Astrocyte (in vitro differentiated cells and primary cell): ENCODE measurements at regions not wholly inside any gene's neighbourhood (a gene's known extent, or its start where the extent isn't known, plus 50 kb on each side); places are given as distances from the start of the nearest gene placed in this dataset.

Experiments used
- DNase-seq: peaks from one replicate; pipeline ENCODE4 v3.0.0-alpha.2; 2010; ENCODE audit warnings: low read depth
- FAIRE-seq: peaks from 2 replicates; lab custom pipeline; 2011; peaks lifted over from hg19 to GRCh38; lab: Jason Lieb, UNC
- H2AFZ ChIP-seq: 2 replicates; pipeline ENCODE4 v1.6.0; 2012; ENCODE audit warnings: low read depth, low read length, inconsistent platforms
- H3K27ac ChIP-seq: 2 replicates; pipeline ENCODE4 v1.5.1; 2011; ENCODE audit warnings: low read depth, low read length, inconsistent platforms
- H3K27me3 ChIP-seq: 2 replicates; pipeline ENCODE4 v1.6.0; 2011; ENCODE audit warnings: low read length, inconsistent platforms; ENCODE audit not compliant: insufficient read depth
- H3K36me3 ChIP-seq: 2 replicates; pipeline ENCODE4 v1.5.1; 2011; ENCODE audit warnings: low read length, inconsistent platforms; ENCODE audit not compliant: insufficient read depth
- H3K4me1 ChIP-seq: 2 replicates; pipeline ENCODE4 v1.5.1; 2011; ENCODE audit warnings: low read length, inconsistent platforms; ENCODE audit not compliant: insufficient read depth
- H3K4me2 ChIP-seq: 2 replicates; pipeline ENCODE4 v1.6.0; 2012; ENCODE audit warnings: low read length, inconsistent platforms
- H3K4me3 ChIP-seq: 2 replicates; pipeline ENCODE4 v1.5.1; 2011; ENCODE audit warnings: low read depth, mild to moderate bottlenecking, low read length, inconsistent platforms; ENCODE audit not compliant: insufficient read depth
- H3K79me2 ChIP-seq: 2 replicates; pipeline ENCODE4 v1.6.0; 2012; ENCODE audit warnings: mild to moderate bottlenecking, low read length, inconsistent platforms; ENCODE audit not compliant: insufficient read depth
- H3K9ac ChIP-seq: 2 replicates; pipeline ENCODE4 v1.6.0; 2012; ENCODE audit warnings: mild to moderate bottlenecking, low read length, inconsistent platforms
- H3K9me3 ChIP-seq: 2 replicates; pipeline ENCODE4 v1.5.1; 2012; ENCODE audit warnings: low read depth, mild to moderate bottlenecking, low read length, inconsistent platforms; ENCODE audit not compliant: insufficient read depth
- H4K20me1 ChIP-seq: 2 replicates; pipeline ENCODE4 v1.6.0; 2012; ENCODE audit warnings: low read length, inconsistent platforms; ENCODE audit not compliant: insufficient read depth
- H3K27ac Mint-ChIP-seq: one replicate; pipeline ENCODE4 v1.8.0; 2021; ENCODE audit warnings: mild to moderate bottlenecking, mixed read lengths; ENCODE audit not compliant: unreplicated experiment
- H3K27me3 Mint-ChIP-seq: one replicate; pipeline ENCODE4 v1.8.0; 2021; ENCODE audit warnings: low read depth, mixed read lengths; ENCODE audit not compliant: unreplicated experiment
- H3K36me3 Mint-ChIP-seq: one replicate; pipeline ENCODE4 v1.8.0; 2021; ENCODE audit warnings: low read depth, mixed read lengths; ENCODE audit not compliant: unreplicated experiment
- H3K4me1 Mint-ChIP-seq: one replicate; pipeline ENCODE4 v1.8.0; 2021; ENCODE audit warnings: low read depth, mixed read lengths; ENCODE audit not compliant: unreplicated experiment
- H3K4me3 Mint-ChIP-seq: one replicate; pipeline ENCODE4 v1.8.0; 2021; ENCODE audit warnings: mild to moderate bottlenecking, moderate library complexity, mixed read lengths; ENCODE audit not compliant: unreplicated experiment
- H3K9me3 Mint-ChIP-seq: one replicate; pipeline ENCODE4 v1.8.0; 2021; ENCODE audit warnings: mild to moderate bottlenecking, mixed read lengths; ENCODE audit not compliant: unreplicated experiment
- EZH2 ChIP-seq: IDR thresholded peaks from 2 replicates; pipeline ENCODE4 v1.6.1; 2012; ENCODE audit warnings: mild to moderate bottlenecking, low read length, inconsistent platforms; ENCODE audit not compliant: insufficient read depth
- TF ChIP-seq, protein P1 (sequence below): IDR thresholded peaks from 2 replicates; pipeline ENCODE4 v1.5.1; 2011; ENCODE audit warnings: low read depth, mild to moderate bottlenecking, inconsistent platforms, low read length, moderate library complexity; ENCODE audit not compliant: insufficient read depth

DNA sequence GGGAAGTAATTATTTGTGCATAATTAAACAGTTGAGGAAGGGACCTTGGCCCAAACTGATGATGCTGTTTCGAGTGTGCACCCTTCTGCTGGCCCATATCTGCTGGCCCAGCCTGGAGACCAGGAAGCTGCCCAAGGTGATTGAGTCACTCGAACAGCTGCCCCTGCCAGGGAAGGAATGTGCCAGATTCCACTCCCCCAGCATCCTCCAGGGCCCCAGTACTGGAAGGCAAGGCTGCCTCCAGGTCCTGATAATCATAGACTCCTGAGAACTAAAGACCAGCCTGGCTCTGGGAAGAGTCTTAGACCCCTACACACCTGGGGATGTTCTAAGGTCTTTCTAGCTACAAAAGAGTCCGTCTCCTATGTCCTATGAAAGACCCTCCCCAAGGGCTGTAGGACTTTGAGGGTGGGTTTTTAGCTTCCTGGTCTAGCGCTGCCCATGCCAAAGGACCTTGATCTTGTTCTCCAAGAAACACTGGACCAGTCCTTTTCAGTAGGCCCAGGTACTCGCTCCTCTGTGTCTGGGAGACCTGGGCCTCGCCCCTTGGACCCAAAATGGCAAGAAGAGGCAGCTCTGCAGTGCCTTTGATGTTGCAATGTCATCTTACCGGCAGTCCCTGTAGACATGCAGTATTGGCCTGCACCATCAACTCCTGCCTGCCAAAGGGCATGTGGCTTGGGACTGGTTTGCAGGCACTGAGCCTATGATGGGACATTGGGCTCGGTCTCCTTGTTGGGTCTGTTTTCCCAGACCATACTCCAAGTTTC, 103.2 kb upstream of the GPR26 start:
- H3K9me3 Mint-ChIP-seq = peaks cover 4% of the 10 kb centered on the region
- no peak overlapping the region for H3K27ac Mint-ChIP-seq

GRCh38 chr10:123563581-123563855, 102.6 kb upstream of the GPR26 start:
- H3K79me2 ChIP-seq = no peaks in the 10 kb centered on the region
- H3K4me1 ChIP-seq = no peaks in the 10 kb centered on the region
- peaks cover 4% of the 10 kb centered on the region for H3K9me3 Mint-ChIP-seq
- H3K4me1 Mint-ChIP-seq = no peaks in the 10 kb centered on the region
- TF ChIP-seq, protein P1, sequence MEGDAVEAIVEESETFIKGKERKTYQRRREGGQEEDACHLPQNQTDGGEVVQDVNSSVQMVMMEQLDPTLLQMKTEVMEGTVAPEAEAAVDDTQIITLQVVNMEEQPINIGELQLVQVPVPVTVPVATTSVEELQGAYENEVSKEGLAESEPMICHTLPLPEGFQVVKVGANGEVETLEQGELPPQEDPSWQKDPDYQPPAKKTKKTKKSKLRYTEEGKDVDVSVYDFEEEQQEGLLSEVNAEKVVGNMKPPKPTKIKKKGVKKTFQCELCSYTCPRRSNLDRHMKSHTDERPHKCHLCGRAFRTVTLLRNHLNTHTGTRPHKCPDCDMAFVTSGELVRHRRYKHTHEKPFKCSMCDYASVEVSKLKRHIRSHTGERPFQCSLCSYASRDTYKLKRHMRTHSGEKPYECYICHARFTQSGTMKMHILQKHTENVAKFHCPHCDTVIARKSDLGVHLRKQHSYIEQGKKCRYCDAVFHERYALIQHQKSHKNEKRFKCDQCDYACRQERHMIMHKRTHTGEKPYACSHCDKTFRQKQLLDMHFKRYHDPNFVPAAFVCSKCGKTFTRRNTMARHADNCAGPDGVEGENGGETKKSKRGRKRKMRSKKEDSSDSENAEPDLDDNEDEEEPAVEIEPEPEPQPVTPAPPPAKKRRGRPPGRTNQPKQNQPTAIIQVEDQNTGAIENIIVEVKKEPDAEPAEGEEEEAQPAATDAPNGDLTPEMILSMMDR = no peak
- TF ChIP-seq EZH2 = no peak
- H3K9ac ChIP-seq = no peak overlapping the region
- no peak overlapping the region for H3K4me3 Mint-ChIP-seq
- FAIRE-seq = no peak
- no peak overlapping the region for H3K4me2 ChIP-seq
- no peaks in the 10 kb centered on the region for H3K9me3 ChIP-seq
- H3K36me3 ChIP-seq = no peaks in the 10 kb centered on the region
- H4K20me1 ChIP-seq = no peaks in the 10 kb centered on the region
- H3K27ac ChIP-seq = no peak overlapping the region
- DNase-seq = no peak
- no peak overlapping the region for H3K27ac Mint-ChIP-seq
- peaks cover 32% of the 10 kb centered on the region for H3K27me3 Mint-ChIP-seq
- no peak overlapping the region for H3K4me3 ChIP-seq
- no peak overlapping the region for H2AFZ ChIP-seq
- no peaks in the 10 kb centered on the region for H3K36me3 Mint-ChIP-seq
- no peaks in the 10 kb centered on the region for H3K27me3 ChIP-seq

More for the DNA sequence above, 103.2 kb upstream of the GPR26 start:
- Histone ChIP-seq H3K4me1 (no peaks in the 10 kb centered on the region), H3K27ac (no peak overlapping the region), H3K4me3 (no peak overlapping the region), H2AFZ (no peak overlapping the region), H4K20me1 (no peaks in the 10 kb centered on the region), H3K9me3 (no peaks in the 10 kb centered on the region), H3K79me2 (no peaks in the 10 kb centered on the region), H3K27me3 (no peaks in the 10 kb centered on the region), H3K36me3 (no peaks in the 10 kb centered on the region), H3K4me2 (no peak overlapping the region), H3K9ac (no peak overlapping the region)
- no peak for TF ChIP-seq EZH2
- TF ChIP-seq, protein P1 = no peak
- Mint-ChIP-seq H3K36me3 (no peaks in the 10 kb centered on the region), H3K4me1 (no peaks in the 10 kb centered on the region), H3K4me3 (no peak overlapping the region), H3K27me3 (peaks cover 32% of the 10 kb centered on the region)
- FAIRE-seq = no peak
- no peak for DNase-seq

DNA sequence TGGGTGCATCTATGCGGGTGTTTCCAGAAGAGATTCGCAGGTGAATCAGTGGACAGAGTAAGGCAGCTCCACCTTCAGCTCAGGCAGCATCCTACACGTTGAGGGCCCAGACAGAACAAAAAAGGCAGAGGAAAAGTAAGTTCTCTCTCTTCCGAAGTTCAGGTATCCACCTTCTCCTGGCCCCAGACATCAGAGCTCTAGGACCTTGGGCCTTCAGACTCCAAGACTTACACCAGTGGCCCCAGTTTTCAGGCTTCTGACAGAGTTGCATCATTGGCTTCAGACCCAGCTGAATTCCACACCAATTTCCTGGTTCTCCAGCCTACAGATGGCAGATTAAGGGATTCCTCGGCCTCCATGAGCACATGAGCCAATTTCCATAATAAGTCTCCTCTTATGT, 102.2 kb upstream of the GPR26 start:
- no peak overlapping the region for H3K27ac Mint-ChIP-seq
- Histone ChIP-seq H4K20me1 (no peaks in the 10 kb centered on the region), H3K36me3 (no peaks in the 10 kb centered on the region), H3K4me1 (no peaks in the 10 kb centered on the region), H3K9me3 (no peaks in the 10 kb centered on the region), H3K27me3 (no peaks in the 10 kb centered on the region), H3K4me3 (no peak overlapping the region), H3K4me2 (no peak overlapping the region), H3K9ac (no peak overlapping the region), H2AFZ (no peak overlapping the region), H3K79me2 (no peaks in the 10 kb centered on the region), H3K27ac (no peak overlapping the region)
- H3K9me3 Mint-ChIP-seq = peaks cover 4% of the 10 kb centered on the region
- H3K27me3 Mint-ChIP-seq = peaks cover 36% of the 10 kb centered on the region
- FAIRE-seq (no peak), DNase-seq (no peak)
- no peaks in the 10 kb centered on the region for H3K4me1 Mint-ChIP-seq
- no peak for TF ChIP-seq EZH2
- TF ChIP-seq, protein P1 = no peak
- H3K36me3 Mint-ChIP-seq = no peaks in the 10 kb centered on the region
- no peak overlapping the region for H3K4me3 Mint-ChIP-seq
